NCI-H187 treated with DMSO at 0.1 percent for 48 hours (cell line): ENCODE measurements at regions not wholly inside any gene's neighbourhood (a gene's known extent, or its start where the extent isn't known, plus 50 kb on each side); places are given as distances from the start of the nearest gene placed in this dataset.
A peak's percentile ranks its signal among the peaks of the same experiment; 100 is the strongest.

Experiments used
- DNase-seq: peaks from one replicate; lab custom pipeline; 2025; lab: John Stamatoyannopoulos, UW

GRCh38 chr10:55500931-55501559, 700.0 kb upstream of the PCDH15 start:
- DNase-seq, result no peak

- DNase-seq, result no peak
These were observed 697.0 kb upstream of the PCDH15 start for GRCh38 chr10:55497893-55498499.

- DNase-seq, result no peak
These were observed 694.5 kb upstream of the PCDH15 start for GRCh38 chr10:55495555-55495954.

- no peak for DNase-seq
These were observed 690.7 kb upstream of the PCDH15 start for GRCh38 chr10:55491712-55492111.

GRCh38 chr10:55485827-55486226, 684.8 kb upstream of the PCDH15 start:
- DNase-seq, result no peak

GRCh38 chr10:55476129-55476528, 675.1 kb upstream of the PCDH15 start:
- no peak for DNase-seq

GRCh38 chr10:55474258-55474657, 673.2 kb upstream of the PCDH15 start:
- DNase-seq, result no peak

GRCh38 chr10:55470840-55471239, 669.8 kb upstream of the PCDH15 start:
- DNase-seq, result no peak

- DNase-seq, result no peak
These were observed 665.9 kb upstream of the PCDH15 start for GRCh38 chr10:55466806-55467504.

GRCh38 chr10:55464083-55464482, 663.1 kb upstream of the PCDH15 start:
- DNase-seq, result no peak

GRCh38 chr10:55460008-55460407, 659.0 kb upstream of the PCDH15 start:
- DNase-seq, result no peak

- no peak for DNase-seq
These were observed 649.0 kb upstream of the PCDH15 start for GRCh38 chr10:55449981-55450380.

GRCh38 chr10:55446441-55447002, 645.5 kb upstream of the PCDH15 start:
- no peak for DNase-seq

- DNase-seq, result no peak
These were observed 640.7 kb upstream of the PCDH15 start for GRCh38 chr10:55441777-55442176.

- DNase-seq, result no peak
These were observed 625.1 kb upstream of the PCDH15 start for GRCh38 chr10:55426138-55426537.

GRCh38 chr10:55410415-55410885, 609.4 kb upstream of the PCDH15 start:
- DNase-seq, result peak; percentile 11

- DNase-seq, result no peak
These were observed 603.1 kb upstream of the PCDH15 start for GRCh38 chr10:55404094-55404493.

GRCh38 chr10:55400075-55400849, 599.2 kb upstream of the PCDH15 start:
- no peak for DNase-seq

GRCh38 chr10:55398497-55398882, 597.5 kb upstream of the PCDH15 start:
- no peak for DNase-seq

- no peak for DNase-seq
These were observed 596.9 kb upstream of the PCDH15 start for GRCh38 chr10:55397777-55398496.

GRCh38 chr10:55378196-55378595, 577.2 kb upstream of the PCDH15 start:
- DNase-seq, result no peak

GRCh38 chr10:55374917-55375316, 573.9 kb upstream of the PCDH15 start:
- no peak for DNase-seq
